ENCODE measurements at regions not wholly inside any gene's neighbourhood (a gene's known extent, or its start where the extent isn't known, plus 50 kb on each side); places are given as distances from the start of the nearest gene placed in this dataset.

- TF ChIP-seq CTCF (IDR thresholded peaks at IDR 0.05) = no peak
- TF ChIP-seq POLR2A (IDR thresholded peaks at IDR 0.05; ENCODE audit: low read depth) = no peak
- no peak for TF ChIP-seq EP300 (IDR thresholded peaks at IDR 0.05)
- TF ChIP-seq POLR2AphosphoS5 (IDR thresholded peaks at IDR 0.05) = no peak
Measured at GRCh38 chr6:169964486-169965180, 213.2 kb downstream of the ERMARD start.

Measured in esophagus muscularis mucosa (tissue), 4 donors.